GM19455 (cell line): ENCODE measurements at regions not wholly inside any gene's neighbourhood (a gene's known extent, or its start where the extent isn't known, plus 50 kb on each side); places are given as distances from the start of the nearest gene placed in this dataset.
"Not testable (repeated sequence)": the region's sequence is repeated elsewhere in the genome, so short reads cannot be mapped to it uniquely, and the experiment has no call there.

Experiments
- ATAC-seq: cut with Tn5 transposase; IDR thresholded peaks from one replicate; pipeline ENCODE4 v1.9.1; 2021; ENCODE audit not compliant: unreplicated experiment

DNA sequence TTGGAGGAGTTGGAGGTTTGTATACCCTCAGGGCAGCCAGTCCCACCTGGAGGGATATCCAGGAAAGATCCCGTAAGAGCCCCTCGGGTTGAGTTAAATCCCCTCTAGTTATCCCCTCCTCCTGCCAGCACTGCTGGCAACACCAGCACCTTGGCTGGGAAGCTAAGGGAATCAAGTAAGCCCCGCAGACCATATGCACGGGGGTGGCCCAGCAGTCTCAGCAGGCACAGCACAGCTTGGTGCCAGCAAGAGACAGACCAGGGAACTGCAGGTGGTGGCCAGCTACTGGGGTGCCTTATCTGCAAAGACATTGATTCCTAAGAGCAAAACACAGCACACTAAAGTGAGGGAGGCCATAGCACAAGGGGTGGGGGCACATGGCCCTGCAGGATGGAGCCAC is 173.8 kb downstream of the GOLGA6L4 start:
- not testable (repeated sequence) for ATAC-seq

DNA sequence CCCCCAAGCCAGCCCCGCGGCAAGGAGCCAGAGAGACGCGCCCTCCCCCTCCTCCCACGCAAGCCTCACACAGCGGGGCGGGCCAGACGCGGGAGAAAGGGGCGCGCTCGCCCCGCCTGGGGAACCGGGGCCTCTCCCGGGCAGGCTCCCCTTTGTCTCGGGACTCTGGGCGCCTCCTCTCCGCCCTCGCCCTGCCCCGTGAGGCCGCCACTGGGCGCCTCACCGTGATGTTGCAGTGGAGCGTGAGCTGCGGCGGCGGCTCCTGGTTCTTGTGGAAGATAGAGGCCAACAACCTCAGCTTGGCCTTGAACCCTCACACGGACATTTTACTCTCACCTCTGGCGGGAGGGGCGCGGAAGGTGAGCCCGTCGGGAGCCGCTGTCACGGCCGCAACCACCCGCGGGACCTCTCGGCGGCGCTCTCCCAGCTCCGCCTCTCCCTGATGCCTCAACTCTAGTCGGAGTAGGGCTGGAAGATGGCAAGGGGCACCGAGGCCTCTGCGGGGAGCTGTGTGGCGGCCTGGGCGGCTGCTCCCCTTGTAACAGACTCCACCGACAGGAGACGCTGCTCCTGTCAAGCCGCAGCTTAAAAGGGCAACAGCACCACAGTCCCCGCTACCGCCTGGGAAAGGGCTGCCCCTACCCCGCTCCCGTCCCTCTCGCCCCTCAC is 179.2 kb upstream of the ZSCAN2 start:
- ATAC-seq = not testable (repeated sequence)

DNA sequence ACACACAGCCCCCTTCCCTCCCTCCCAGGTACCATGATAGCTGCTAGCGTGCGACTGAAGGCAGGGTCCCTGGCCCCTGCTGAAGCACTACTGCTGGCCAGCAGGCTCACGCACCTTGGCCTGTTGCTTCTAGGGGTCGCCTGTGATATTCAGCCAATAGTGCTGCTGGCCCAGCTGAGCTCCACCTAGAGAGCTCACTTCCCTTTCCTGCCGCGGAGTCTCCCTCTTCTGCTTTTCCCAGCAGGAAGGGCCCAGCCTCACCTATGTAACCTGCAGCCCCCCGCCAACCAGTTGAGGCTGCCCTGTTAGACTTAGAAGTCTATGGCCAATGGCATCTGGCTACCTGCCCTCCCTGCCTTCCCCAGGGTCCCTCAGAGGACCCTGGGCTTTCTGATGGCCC is 175.5 kb upstream of the ZSCAN2 start:
- ATAC-seq = not testable (repeated sequence)

DNA sequence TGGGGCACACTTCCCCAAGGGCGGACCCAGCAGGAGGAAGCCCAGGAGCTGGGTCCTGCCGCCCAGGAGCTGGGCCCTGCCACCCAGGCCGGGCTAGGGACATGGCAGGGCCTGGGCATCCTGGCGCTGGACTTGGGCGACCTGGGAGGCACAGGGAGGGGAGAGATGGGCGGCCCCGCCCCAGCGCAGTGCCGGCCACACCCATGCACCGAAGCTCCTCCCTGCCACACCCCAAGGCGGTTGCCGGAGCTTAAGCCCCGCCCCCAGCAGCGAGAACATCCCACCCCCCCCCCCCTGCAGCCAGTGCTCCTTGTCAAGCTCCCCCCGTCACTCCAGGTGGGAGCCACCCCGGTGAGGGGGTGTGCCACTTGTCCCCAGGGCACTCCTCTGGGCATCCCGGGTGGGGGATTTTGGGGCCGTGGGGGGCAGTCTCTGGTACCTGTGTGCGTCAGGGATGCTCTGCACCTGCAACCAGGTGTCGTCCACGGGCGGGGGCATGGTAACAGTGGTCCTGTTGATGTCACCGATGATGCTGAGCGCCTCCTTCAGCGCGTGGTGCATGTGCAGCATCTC is 127.4 kb upstream of the ZSCAN2 start:
- ATAC-seq = not testable (repeated sequence)

- ATAC-seq = not testable (repeated sequence)
Measured at GRCh38 chr15:84476364-84477033, 124.3 kb upstream of the ZSCAN2 start.

- ATAC-seq = peak; percentile 91
Measured at GRCh38 chr15:84477550-84477949, 123.3 kb upstream of the ZSCAN2 start.

DNA sequence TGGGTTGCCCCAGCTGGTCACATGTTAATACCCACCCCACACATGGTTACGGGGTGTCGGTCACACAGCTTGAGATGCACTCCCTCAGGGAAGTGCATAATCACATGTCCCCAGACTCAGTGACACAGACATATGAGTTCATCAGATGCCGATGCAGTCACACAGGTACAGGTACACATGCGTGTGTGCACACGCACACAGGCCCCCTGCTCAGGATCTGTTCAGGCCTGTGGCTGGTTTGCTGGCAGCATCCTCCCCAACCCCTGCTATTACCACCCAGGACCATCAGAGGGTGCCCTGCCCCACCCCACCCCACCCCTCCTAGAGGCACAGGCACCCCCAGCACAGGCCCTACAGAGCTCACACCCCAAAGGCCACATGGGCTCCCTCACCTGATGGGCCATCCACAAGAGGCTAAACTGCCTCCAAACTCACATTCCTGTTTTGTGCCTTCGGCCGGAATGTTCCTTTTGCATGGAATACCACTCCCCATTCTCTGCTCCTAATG is 120.6 kb upstream of the ZSCAN2 start:
- not testable (repeated sequence) for ATAC-seq

DNA sequence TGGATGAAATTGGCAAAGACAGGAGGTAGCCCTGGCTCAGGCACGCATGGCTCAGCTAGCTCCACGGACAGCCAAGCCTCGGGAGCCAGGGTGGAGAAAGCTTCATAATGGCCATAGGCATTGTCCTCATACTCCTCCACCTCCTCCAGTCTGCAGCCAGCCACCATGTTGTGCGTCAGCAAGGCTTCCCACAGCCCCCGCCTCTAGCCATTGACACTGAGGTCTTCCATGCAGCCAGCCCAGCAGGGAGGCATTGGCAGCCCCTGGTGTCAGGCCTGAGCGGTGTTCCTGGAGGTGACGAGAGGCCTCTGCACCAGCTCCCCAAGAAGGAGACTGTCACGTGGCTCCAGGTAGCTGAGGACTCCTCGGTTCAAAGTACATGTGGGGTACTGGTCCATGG is 117.0 kb upstream of the ZSCAN2 start:
- ATAC-seq = not testable (repeated sequence)

DNA sequence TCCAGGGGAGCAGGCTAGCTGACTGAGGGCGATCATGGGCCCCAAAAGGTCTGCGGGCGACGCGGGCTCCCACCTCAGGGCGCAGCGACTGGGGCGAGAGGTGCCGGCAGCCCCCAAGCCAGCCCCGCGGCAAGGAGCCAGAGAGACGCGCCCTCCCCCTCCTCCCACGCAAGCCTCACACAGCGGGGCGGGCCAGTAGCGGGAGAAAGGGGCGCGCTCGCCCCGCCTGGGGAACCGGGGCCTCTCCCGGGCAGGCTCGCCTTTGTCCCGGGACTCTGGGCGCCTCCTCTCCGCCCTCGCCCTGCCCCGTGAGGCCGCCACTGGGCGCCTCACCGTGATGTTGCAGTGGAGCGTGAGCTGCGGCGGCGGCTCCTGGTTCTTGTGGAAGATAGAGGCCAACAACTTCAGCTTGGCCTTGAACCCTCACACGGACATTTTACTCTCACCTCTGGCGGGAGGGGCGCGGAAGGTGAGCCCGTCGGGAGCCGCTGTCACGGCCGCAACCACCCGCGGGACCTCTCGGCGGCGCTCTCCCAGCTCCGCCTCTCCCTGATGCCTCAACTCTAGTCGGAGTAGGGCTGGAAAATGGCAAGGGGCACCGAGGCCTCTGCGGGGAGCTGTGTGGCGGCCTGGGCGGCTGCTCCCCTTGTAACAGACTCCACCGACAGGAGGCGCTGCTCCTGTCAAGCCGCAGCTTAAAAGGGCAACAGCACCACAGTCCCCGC is 100.5 kb upstream of the ZSCAN2 start:
- not testable (repeated sequence) for ATAC-seq

DNA sequence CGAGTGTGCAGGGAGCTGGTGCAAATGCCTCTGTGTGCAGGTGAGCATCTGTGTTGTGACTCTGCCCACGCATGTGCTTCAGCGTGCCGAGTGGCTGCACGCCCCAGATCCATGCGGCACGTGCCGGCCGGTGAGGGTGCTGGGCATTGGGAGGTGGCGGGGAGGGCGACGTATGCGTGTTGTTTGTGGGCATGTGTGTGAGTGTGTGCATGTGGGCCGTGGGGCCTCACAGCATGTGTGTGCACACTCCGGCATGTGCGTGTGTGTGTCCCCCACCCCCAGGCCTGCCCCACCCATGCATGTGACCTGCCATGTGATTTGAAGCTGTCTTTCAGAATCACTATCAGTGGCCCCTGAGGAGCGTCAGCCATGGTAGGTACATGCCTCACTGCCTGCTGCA is 97.7 kb upstream of the ZSCAN2 start:
- not testable (repeated sequence) for ATAC-seq

DNA sequence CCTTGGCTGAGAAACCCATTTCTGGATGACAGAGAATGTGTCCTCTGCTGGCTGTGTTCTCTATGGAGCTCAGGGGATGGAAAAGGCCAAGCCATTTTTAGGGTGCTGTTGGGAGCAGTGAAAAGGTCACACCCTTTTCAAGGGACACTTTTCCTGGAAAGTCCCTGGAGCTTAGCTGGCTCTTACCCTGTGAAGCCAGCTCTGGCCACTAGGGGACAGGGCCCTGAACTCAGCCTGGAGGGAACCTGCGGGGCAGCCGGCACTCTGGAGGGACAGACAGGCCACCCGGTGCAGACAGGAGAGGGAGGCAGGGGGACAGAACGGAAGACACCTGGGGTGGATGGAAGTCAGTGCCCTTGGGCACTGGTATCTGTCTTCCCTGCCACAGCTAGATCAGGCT is 95.3 kb upstream of the ZSCAN2 start:
- ATAC-seq = not testable (repeated sequence)

DNA sequence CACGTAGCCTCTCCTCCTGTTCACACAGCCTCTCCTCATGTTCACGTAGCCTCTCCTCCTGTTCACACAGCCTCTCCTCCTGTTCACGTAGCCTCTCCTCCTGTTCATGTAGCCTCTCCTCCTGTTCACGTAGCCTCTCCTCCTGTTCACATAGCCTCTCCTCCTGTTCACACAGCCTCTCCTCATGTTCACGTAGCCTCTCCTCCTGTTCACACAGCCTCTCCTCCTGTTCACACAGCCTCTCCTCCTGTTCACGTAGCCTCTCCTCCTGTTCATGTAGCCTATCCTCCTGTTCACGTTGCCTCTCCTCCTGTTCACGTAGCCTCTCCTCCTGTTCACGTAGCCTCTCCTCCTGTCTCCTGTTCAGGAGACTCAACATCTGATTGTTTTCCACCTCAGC is 88.5 kb upstream of the ZSCAN2 start:
- ATAC-seq = not testable (repeated sequence)

DNA sequence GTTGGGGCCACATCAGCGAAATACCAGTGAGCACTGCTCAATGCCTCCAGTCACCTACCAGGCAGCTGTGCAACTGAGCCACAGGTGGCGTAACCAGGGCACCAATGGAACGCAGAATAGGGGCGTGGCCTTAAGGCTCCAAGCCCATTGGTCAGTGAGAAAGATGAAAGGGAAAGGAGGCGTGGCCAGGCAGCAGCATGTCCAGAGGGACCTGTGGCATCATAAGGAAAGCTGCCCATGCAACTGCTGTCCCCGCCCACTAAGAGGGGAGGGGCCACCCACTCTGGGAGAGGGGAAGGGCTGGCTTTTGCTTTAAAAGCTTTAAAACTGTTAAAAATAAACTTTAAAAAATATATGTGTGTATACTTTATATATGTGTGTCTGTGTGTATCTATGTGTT is 84.0 kb upstream of the ZSCAN2 start:
- ATAC-seq = not testable (repeated sequence)

- not testable (repeated sequence) for ATAC-seq
Measured at GRCh38 chr15:84525491-84526344, 75.1 kb upstream of the ZSCAN2 start.

GRCh38 chr15:84530751-84531150 is 70.1 kb upstream of the ZSCAN2 start:
- not testable (repeated sequence) for ATAC-seq

DNA sequence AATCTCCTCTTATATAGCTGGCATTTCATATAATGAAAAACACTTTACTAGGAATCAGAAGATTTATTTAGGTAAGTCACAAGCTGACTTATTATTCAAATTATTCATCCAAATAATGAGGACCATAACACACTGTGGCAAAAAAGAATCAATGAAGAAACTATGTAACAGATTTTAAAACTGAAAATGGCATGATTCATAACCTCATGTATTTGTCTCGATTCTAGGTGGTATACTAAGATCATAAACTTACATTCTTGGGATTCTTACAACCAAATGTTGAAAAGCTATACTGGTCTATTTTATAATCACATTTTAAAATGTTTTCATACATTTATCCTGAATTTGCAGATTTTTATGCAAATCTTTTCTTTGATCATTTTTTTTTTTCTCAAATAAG is 69.6 kb upstream of the ZSCAN2 start:
- not testable (repeated sequence) for ATAC-seq

DNA sequence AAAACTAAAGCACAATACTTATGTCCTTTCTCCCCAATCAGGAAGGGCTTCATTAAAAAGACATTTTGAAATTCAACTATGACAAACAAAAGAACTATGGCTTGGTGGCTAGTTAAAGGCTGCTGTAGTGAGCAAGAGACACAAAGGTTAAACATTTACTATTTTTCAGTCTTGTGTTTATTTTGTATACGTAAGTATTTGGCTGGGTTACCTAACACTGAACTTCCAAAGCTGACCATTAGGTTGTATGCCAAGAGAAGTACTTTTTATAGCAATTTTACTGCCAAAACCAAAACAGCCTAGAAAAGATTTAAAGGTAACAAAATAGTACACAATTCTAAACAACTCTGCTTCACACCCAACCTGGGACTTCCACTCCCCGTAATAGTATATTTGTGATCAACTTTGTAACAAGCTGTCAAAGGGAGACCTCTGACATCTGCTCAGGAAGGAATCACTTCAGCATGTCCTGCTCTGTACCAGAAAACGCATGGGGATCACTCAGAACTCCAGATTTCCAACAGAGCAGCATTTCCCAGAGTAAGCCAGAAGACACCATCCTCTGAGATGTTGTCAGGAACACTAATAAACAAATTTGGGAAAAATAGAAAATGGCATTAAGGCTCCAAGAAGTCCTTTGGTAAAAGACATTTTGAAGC is 69.0 kb upstream of the ZSCAN2 start:
- not testable (repeated sequence) for ATAC-seq

- not testable (repeated sequence) for ATAC-seq
Measured at GRCh38 chr15:84533705-84534104, 67.1 kb upstream of the ZSCAN2 start.

- not testable (repeated sequence) for ATAC-seq
Measured at GRCh38 chr15:84534561-84535235, 66.1 kb upstream of the ZSCAN2 start.
